ENCODE measurements at regions not wholly inside any gene's neighbourhood (a gene's known extent, or its start where the extent isn't known, plus 50 kb on each side); places are given as distances from the start of the nearest gene placed in this dataset.

DNA sequence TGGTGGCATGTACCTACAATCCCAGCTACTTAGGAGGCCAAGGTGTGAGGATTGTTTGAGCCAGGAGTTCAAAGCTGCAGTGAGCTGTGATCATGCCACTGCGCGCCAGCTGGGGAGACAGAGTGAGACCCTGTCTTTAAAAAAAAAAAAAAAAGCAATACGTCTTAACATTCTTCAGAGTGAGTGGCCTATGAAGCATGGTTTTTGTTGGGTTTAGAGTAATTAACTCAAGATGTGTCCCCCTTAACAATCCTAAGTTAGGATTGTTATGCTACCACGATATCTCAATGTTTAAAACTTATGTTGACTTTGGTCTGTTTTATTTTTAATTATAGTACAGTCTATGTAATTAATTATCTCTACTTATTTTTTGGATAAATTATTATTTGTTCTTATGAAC lies 156.1 kb downstream of the HIPK3 start:
- Histone ChIP-seq H3K9me1 (replicated peaks; ENCODE audit: control insufficient read depth, extremely low read depth, insufficient read depth, low read length) (no peaks in the 10 kb centered on the region), H4K20me1 (replicated peaks; ENCODE audit: control insufficient read depth, extremely low read depth, insufficient read depth, low read length) (no peaks in the 10 kb centered on the region), H3K9ac (replicated peaks; ENCODE audit: extremely low read depth, insufficient read depth, low read length) (no peak overlapping the region), H3K9me3 (replicated peaks; ENCODE audit: control insufficient read depth, insufficient read depth, low read length) (no peaks in the 10 kb centered on the region), H3K36me3 (ENCODE audit: control insufficient read depth in 2 of 2, extremely low read depth in 1 of 2, insufficient read depth in 2 of 2, low read length in 2 of 2) (no peaks in the 10 kb centered on the region), H3K27me3 (ENCODE audit: control insufficient read depth in 2 of 2, insufficient read depth in 2 of 2, low read length in 2 of 2) (no peaks in the 10 kb centered on the region), H2AFZ (ENCODE audit: low read depth, low read length) (no peak overlapping the region), H3K79me2 (ENCODE audit: control insufficient read depth, insufficient read depth, low read length) (peaks cover 72% of the 10 kb centered on the region), H3K4me1 (ENCODE audit: control insufficient read depth, extremely low read depth, insufficient read depth, low read length) (no peaks in the 10 kb centered on the region), H3K27ac (ENCODE audit: insufficient read depth, low read depth, low read length) (no peak overlapping the region), H3K4me3 (replicated peaks in 1 of 3; ENCODE audit: insufficient read depth in 1 of 3, low read depth in 1 of 3, low read length in 3 of 3) (no peak overlapping the region), H3K4me2 (ENCODE audit: insufficient read depth, low read length) (no peak overlapping the region)
- no peak for FAIRE-seq
- intact Hi-C loops (cut with micrococcal nuclease): no loop called here
- no peak for DNase-seq (ENCODE audit: low read depth, low spot score)
- no TSS peak for BruUV-seq (replicated peaks)
- CTCF ChIA-PET: interaction anchor here (0.9 kb wide), 1 partner anchor 329 kb away, joined by 4 read pairs; no protein-coding TSS in a partner anchor
- dilution Hi-C loops (cut with MboI; ENCODE audit: extremely low pct_ligation_motif_present, low sequenced_read_pairs): no loop called here
- TF ChIP-seq POLR2A (IDR thresholded peaks at IDR 0.05; ENCODE audit: low read depth, low read length) (no peak), EZH2 (IDR thresholded peaks at IDR 0.05; ENCODE audit: borderline replicate concordance, low read depth, low read length, severe bottlenecking) (no peak), CTCF (IDR thresholded peaks at IDR 0.05; ENCODE audit: extremely low read depth in 1 of 2, insufficient read depth in 1 of 2, low read depth in 1 of 2, low read length in 2 of 2) (no peak), JUN (IDR thresholded peaks at IDR 0.05; ENCODE audit: borderline replicate concordance, insufficient read depth, insufficient read length, low read depth) (no peak), GATA2 (IDR thresholded peaks at IDR 0.05; ENCODE audit: insufficient read depth, insufficient read length, low read depth, low read length) (no peak), POLR2AphosphoS5 (IDR thresholded peaks at IDR 0.05; ENCODE audit: insufficient read depth, low read depth, low read length) (no peak), MAX (IDR thresholded peaks at IDR 0.05; ENCODE audit: insufficient read depth, insufficient read length) (no peak), MYC (IDR thresholded peaks at IDR 0.05; ENCODE audit: low read depth, low read length) (no peak), FOS (IDR thresholded peaks at IDR 0.05; ENCODE audit: borderline replicate concordance, insufficient read depth, low read length) (no peak)
- POLR2A ChIA-PET: no interaction called here
